GM12878 (cell line): ENCODE measurements at regions not wholly inside any gene's neighbourhood (a gene's known extent, or its start where the extent isn't known, plus 50 kb on each side); places are given as distances from the start of the nearest gene placed in this dataset.

ENCODE experiments used
- ATAC-seq: fragments of 200-7000 bp; cut with Tn5 transposase; 3 replicates; pipeline ENCODE4 v1.9.1; 2020; ENCODE audit warnings: mild to moderate bottlenecking, moderate library complexity
- BruUV-seq: library from RNA; stranded (reverse); fragments of 400-500 nt; replicated peaks from 2 replicates; lab custom pipeline; 2021; lab: Mats Ljungman, UMichigan
- CTCF ChIA-PET: fragments of 300-600 bp; sonication (Branson Sonifier 250); formaldehyde crosslinking; extraction: SDS; loops from one replicate; lab custom pipeline; 2021; ENCODE audit warnings: inconsistent platforms; lab: Yijun Ruan, JAX
- POLR2A ChIA-PET: fragments of 350-600 bp; formaldehyde crosslinking; extraction: SDS; loops from one replicate; lab custom pipeline; 2021; ENCODE audit warnings: inconsistent platforms; lab: Charles Lee
- RAD21 ChIA-PET: fragments of 300-600 bp; sonication (Branson Sonifier 250); formaldehyde crosslinking; loops from one replicate; lab custom pipeline; 2023; ENCODE audit warnings: antibody characterized with exemption; ENCODE audit not compliant: unreplicated experiment; lab: Charles Lee
- SMC1A ChIA-PET: fragments of 300-600 bp; sonication (Branson Sonifier 250); formaldehyde crosslinking; loops from one replicate; lab custom pipeline; 2023; ENCODE audit not compliant: unreplicated experiment, uncharacterized antibody; lab: Charles Lee
- DNase-seq: peaks from one replicate; pipeline ENCODE4 v3.0.0-alpha.2; 2011; ENCODE audit warnings: low read depth, low spot score
- FAIRE-seq: peaks from 3 replicates; lab custom pipeline; 2011; peaks lifted over from hg19 to GRCh38; lab: Jason Lieb, UNC
- H2AFZ ChIP-seq: 2 replicates; pipeline ENCODE4 v1.6.0; 2011; ENCODE audit warnings: low read depth, low read length, control low read depth; ENCODE audit not compliant: control insufficient read depth
- H3K27ac ChIP-seq: 2 replicates; pipeline ENCODE4 v1.5.1; 2011; ENCODE audit warnings: control low read depth; ENCODE audit not compliant: control insufficient read depth, insufficient read depth
- H3K27me3 ChIP-seq, 2 experiments: replicated peaks in 1 of 2; 2 replicates each; pipeline versions ENCODE4 v1.6.0 to v1.6.1; 2011; ENCODE audit warnings: low read length in 1 of 2; ENCODE audit not compliant: control insufficient read depth in 2 of 2, insufficient read depth in 2 of 2
- H3K36me3 ChIP-seq, 2 experiments: 2 replicates each; pipeline ENCODE4 v1.5.1; 2011; ENCODE audit warnings: low read length in 1 of 2; ENCODE audit not compliant: control insufficient read depth in 2 of 2, insufficient read depth in 2 of 2
- H3K4me1 ChIP-seq: 2 replicates; pipeline ENCODE4 v1.6.1; 2011; ENCODE audit warnings: mild to moderate bottlenecking, low read length, moderate library complexity, mixed read lengths; ENCODE audit not compliant: control insufficient read depth, insufficient read depth
- H3K4me2 ChIP-seq: 2 replicates; pipeline ENCODE4 v1.6.0; 2011; ENCODE audit warnings: control low read depth; ENCODE audit not compliant: control insufficient read depth, insufficient read depth
- H3K4me3 ChIP-seq: fragments of 200-600 bp; sonication (generic); 2 replicates; pipeline ENCODE4 v1.5.1; 2016
- H3K79me2 ChIP-seq: 2 replicates; pipeline ENCODE4 v1.6.0; 2011; ENCODE audit warnings: low read length; ENCODE audit not compliant: control insufficient read depth, insufficient read depth
- H3K9ac ChIP-seq: 2 replicates; pipeline ENCODE4 v1.8.0; 2011; ENCODE audit warnings: low read length, control low read depth, mixed read lengths; ENCODE audit not compliant: control insufficient read depth, insufficient read depth
- H3K9me3 ChIP-seq: replicated peaks from 3 replicates; pipeline ENCODE4 v1.5.1; 2011; ENCODE audit warnings: mild to moderate bottlenecking, low read length; ENCODE audit not compliant: control insufficient read depth, insufficient read depth
- H4K20me1 ChIP-seq: 2 replicates; pipeline ENCODE4 v1.6.0; 2011; ENCODE audit not compliant: control insufficient read depth, insufficient read depth
- CREM ChIP-seq: IDR thresholded peaks from 2 replicates; pipeline ENCODE4 v1.6.1; 2014; ENCODE audit warnings: antibody characterized with exemption, low read depth
- DPF2 ChIP-seq: fragments of 450-650 bp; IDR thresholded peaks from 2 replicates; pipeline ENCODE4 v1.6.1; 2017; ENCODE audit warnings: mild to moderate bottlenecking
- E2F8 ChIP-seq: fragments of 450-650 bp; IDR thresholded peaks from 2 replicates; pipeline ENCODE4 v1.6.1; 2018; ENCODE audit warnings: mild to moderate bottlenecking, low read depth, moderate library complexity; ENCODE audit not compliant: partially characterized antibody
- EP300 ChIP-seq, 2 experiments: fragments of 150-350 bp in 1 of 2; IDR thresholded peaks; 2 replicates each; pipeline ENCODE4 v1.6.1; 2011 to 2012; ENCODE audit warnings: low read depth in 2 of 2, low read length in 2 of 2, borderline replicate concordance in 1 of 2, improper control_type of control experiment in 1 of 2, inconsistent platforms in 1 of 2; ENCODE audit not compliant: control insufficient read depth in 1 of 2
- EZH2 ChIP-seq: IDR thresholded peaks from 2 replicates; pipeline ENCODE4 v1.6.1; 2012; ENCODE audit warnings: low read depth, mild to moderate bottlenecking, control low read depth, inconsistent platforms, low read length, borderline replicate concordance; ENCODE audit not compliant: control insufficient read depth
- FOXK2 ChIP-seq: fragments of 450-650 bp; IDR thresholded peaks from 2 replicates; pipeline ENCODE4 v1.6.1; 2017; ENCODE audit warnings: mild to moderate bottlenecking, moderate library complexity
- GABPA ChIP-seq: IDR thresholded peaks from 2 replicates; pipeline ENCODE4 v1.6.1; 2014; ENCODE audit warnings: antibody characterized with exemption, low read depth, mild to moderate bottlenecking, inconsistent platforms
- HCFC1 ChIP-seq: fragments of 150-350 bp; IDR thresholded peaks from 2 replicates; pipeline ENCODE4 v1.6.1; 2014; ENCODE audit warnings: low read length
- JUND ChIP-seq: IDR thresholded peaks from 2 replicates; pipeline ENCODE4 v1.6.1; 2012; ENCODE audit warnings: low read depth, mild to moderate bottlenecking, low read length, improper control_type of control experiment, moderate library complexity
- MAX ChIP-seq: IDR thresholded peaks from 2 replicates; pipeline ENCODE4 v1.6.1; 2012; ENCODE audit warnings: low read depth, low read length, improper control_type of control experiment
- NKRF ChIP-seq: fragments of 450-650 bp; conservative IDR thresholded peaks from 2 replicates; pipeline ENCODE4 v1.6.1; 2017; ENCODE audit warnings: mild to moderate bottlenecking, moderate library complexity
- NR2C2 ChIP-seq: IDR thresholded peaks from 2 replicates; pipeline ENCODE4 v1.6.1; 2011; ENCODE audit warnings: borderline replicate concordance, low read depth; ENCODE audit not compliant: control insufficient read depth, insufficient read length
- NR2F1 ChIP-seq: fragments of 450-650 bp; conservative IDR thresholded peaks from 2 replicates; pipeline ENCODE4 v1.6.1; 2017; ENCODE audit warnings: mild to moderate bottlenecking
- POLR2AphosphoS5 ChIP-seq: IDR thresholded peaks from 2 replicates; pipeline ENCODE4 v1.6.1; 2011; ENCODE audit warnings: mild to moderate bottlenecking, low read length, inconsistent platforms
- SKIL ChIP-seq: fragments of 450-650 bp; IDR thresholded peaks from 2 replicates; pipeline ENCODE4 v1.6.1; 2017; ENCODE audit warnings: mild to moderate bottlenecking, low read depth, inconsistent platforms; ENCODE audit not compliant: poor library complexity, severe bottlenecking
- STAT3 ChIP-seq: IDR thresholded peaks from 2 replicates; pipeline ENCODE4 v1.6.1; 2011; ENCODE audit warnings: low read depth, low read length, improper control_type of control experiment
- ZNF274 ChIP-seq: IDR thresholded peaks from one replicate; pipeline ENCODE4 v1.8.0; 2011; ENCODE audit not compliant: insufficient read length, insufficient read depth
- WGBS: methylation state at CpG from one replicate; pipeline ENCODE4 v1.1.6; 2016; ENCODE audit warnings: low lambda C conversion rate; ENCODE audit not compliant: insufficient replicate concordance, insufficient coverage; ENCODE audit errors: missing lambda C conversion rate; 5-methylcytosine and 5-hydroxymethylcytosine counted together
- in situ Hi-C: fragments of 300-500 bp; cut with MboI; formaldehyde crosslinking; loops from 9 replicates; pipeline ENCODE4 v1.14.3; 2018; ENCODE audit warnings: mixed read lengths
- intact Hi-C: fragments of 100-400 bp; cut with micrococcal nuclease; formaldehyde crosslinking; loops from one replicate; pipeline ENCODE4 v1.14.2; 2022; ENCODE audit not compliant: unreplicated experiment

GRCh38 chr19:31664997-31665396 is 315.8 kb upstream of the TSHZ3 start (continued):
- TF ChIP-seq EZH2, result no peak
- no peak for TF ChIP-seq SKIL
- no peak for TF ChIP-seq ZNF274
- TF ChIP-seq POLR2AphosphoS5, result no peak
- no peak for TF ChIP-seq STAT3
- TF ChIP-seq NR2F1, result no peak
- TF ChIP-seq, all 136 proteins: peak for 0

GRCh38 chr19:31666126-31666525 is 316.9 kb upstream of the TSHZ3 start:
- WGBS, result 1% methylated on average over 3 of the region's 3 CpGs
- Histone ChIP-seq H3K4me3 (no peak overlapping the region), H3K9ac (no peak overlapping the region), H3K9me3 (no peaks in the 10 kb centered on the region; the same call in 2 of the 3 replicates), H3K79me2 (no peaks in the 10 kb centered on the region), H3K4me1 (no peaks in the 10 kb centered on the region), H3K36me3 (no peaks in the 10 kb centered on the region), H3K27ac (no peak overlapping the region), H3K27me3 (no peaks in the 10 kb centered on the region), H4K20me1 (no peaks in the 10 kb centered on the region), H2AFZ (no peak overlapping the region), H3K4me2 (no peak overlapping the region)
- ChIA-PET CTCF (no interaction called here), RAD21 (no interaction called here), SMC1A (no interaction called here), POLR2A (no interaction called here)
- intact Hi-C loops, result no loop called here
- in situ Hi-C loops, result no loop called here
- BruUV-seq, result no TSS peak
- no peak for TF ChIP-seq EP300 (IDR thresholded peaks at IDR 0.05; ENCODE audit: borderline replicate concordance in 1 of 2, control insufficient read depth in 1 of 2, low read depth in 2 of 2, low read length in 2 of 2)
- no peak for TF ChIP-seq HCFC1
- no peak for TF ChIP-seq NR2F1
- no peak for TF ChIP-seq JUND
- TF ChIP-seq GABPA, result no peak
- no peak for TF ChIP-seq DPF2
- no peak for TF ChIP-seq FOXK2
- TF ChIP-seq CREM, result no peak
- TF ChIP-seq MAX, result no peak
- no peak for TF ChIP-seq E2F8
- no peak for TF ChIP-seq NR2C2
- no peak for TF ChIP-seq NKRF
- FAIRE-seq, result no peak
- no peak for ATAC-seq
- DNase-seq, result no peak
